ENCODE measurements at regions not wholly inside any gene's neighbourhood (a gene's known extent, or its start where the extent isn't known, plus 50 kb on each side); places are given as distances from the start of the nearest gene placed in this dataset.
A peak's percentile ranks its signal among the peaks of the same experiment; 100 is the strongest.

DNA sequence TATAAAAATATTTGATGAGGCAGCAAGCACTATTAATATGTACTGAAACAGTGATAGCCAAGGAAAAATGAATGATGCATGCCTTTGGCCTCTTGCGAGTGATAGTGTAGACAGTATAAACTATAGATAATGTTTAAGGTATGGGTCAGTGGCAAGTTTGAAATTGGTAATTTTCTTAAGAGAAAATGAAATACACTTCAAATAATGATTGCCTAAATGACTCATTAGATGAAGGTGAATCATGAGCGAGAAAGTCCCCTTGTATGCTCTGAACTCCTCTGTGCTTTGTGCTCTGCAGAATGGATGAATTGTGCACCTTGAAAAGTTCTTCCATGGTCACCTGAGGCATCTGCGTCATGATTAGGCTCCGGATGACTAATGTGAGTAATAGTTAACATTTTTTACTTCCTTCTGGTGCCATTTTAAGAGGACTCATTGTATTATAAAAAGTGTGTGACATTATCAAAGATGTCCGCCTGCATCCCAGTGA, 84.9 kb upstream of the RTL1 start:
- TF ChIP-seq POLR2A (IDR thresholded peaks at IDR 0.05; ENCODE audit: low read length) (no peak), GATA1 (IDR thresholded peaks at IDR 0.05; ENCODE audit: low read depth, low read length) (no peak)
- no peak for DNase-seq

GRCh38 chr14:100988956-100989355, 85.4 kb upstream of the RTL1 start:
- no peak for DNase-seq

DNA sequence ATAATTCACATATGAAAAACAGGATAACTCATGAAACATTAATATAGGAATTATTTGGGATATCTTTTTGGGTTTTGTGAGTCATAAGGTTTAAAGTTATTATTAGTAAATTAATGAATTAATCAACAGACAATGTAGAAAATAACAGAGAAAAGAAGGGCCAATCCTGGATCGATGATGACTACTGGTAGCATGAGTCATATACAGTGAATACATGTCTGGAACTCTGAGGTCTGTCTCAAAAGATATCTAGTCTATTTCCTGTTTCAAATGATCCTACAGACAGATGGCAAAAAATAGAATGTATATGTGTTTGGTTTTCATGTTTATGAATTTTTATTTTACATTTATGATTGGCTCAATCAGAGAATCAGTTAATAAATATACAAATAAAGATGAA, 86.4 kb upstream of the RTL1 start:
- DNase-seq: no peak
- TF ChIP-seq POLR2A (IDR thresholded peaks at IDR 0.05; ENCODE audit: low read length) (no peak), GATA1 (IDR thresholded peaks at IDR 0.05; ENCODE audit: low read depth, low read length) (no peak)

More at GRCh38 chr14:100988956-100989355, 85.4 kb upstream of the RTL1 start:
- TF ChIP-seq POLR2A (IDR thresholded peaks at IDR 0.05; ENCODE audit: low read length) (no peak), GATA1 (IDR thresholded peaks at IDR 0.05; ENCODE audit: low read depth, low read length) (no peak)

DNA sequence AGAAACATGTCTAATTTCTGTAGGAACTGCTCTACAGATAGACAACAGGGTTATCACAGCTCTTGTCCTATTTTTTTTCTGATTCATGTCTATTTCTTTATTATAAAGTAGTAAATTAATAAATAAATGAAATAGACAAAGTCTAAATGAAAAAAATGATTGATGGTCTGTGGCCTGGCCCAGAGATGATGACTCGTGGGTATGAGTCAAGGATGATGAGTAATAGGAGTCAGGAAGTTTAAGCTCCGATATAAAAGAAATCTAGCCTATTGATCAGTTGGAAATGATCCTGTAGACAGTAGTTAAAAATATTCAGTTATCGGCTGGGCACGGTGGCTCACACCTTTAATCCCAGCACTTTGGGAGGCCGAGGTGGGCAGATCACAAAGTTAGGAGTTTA, 90.6 kb upstream of the RTL1 start:
- peak in 1 of 2 experiments; percentile 4 for DNase-seq

GRCh38 chr14:100994756-100995330, 91.3 kb upstream of the RTL1 start:
- TF ChIP-seq POLR2A (IDR thresholded peaks at IDR 0.05; ENCODE audit: low read length) (no peak), GATA1 (IDR thresholded peaks at IDR 0.05; ENCODE audit: low read depth, low read length) (no peak)
- DNase-seq: no peak

More for the DNA sequence above, 90.6 kb upstream of the RTL1 start:
- TF ChIP-seq GATA1 (IDR thresholded peaks at IDR 0.05; ENCODE audit: low read depth, low read length) (no peak), POLR2A (IDR thresholded peaks at IDR 0.05; ENCODE audit: low read length) (no peak)

DNA sequence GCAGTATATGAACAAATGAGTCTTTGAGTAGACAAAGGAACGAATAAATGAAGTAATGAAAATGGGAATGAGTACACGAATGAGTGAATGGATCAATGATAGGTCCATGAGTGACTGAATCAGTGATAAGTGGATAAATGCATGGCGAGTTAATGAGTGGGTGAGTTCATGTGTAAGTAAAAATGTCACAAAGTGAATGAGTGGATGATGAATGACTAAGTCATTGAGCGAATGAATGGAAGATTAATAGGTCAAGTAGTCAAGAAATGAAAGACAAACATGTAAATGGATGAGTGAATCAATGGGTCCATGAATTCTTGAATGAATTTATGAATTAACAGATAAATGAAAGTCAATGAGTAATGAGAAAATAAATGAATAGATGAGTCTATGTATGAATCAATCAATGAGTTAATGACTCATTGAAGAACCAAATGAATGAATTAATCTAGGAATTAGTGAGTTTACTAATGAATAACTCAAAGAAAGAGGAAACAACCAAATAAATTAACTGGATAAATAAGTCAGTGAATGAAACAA, 97.3 kb upstream of the RTL1 start:
- no peak for DNase-seq
- TF ChIP-seq POLR2A (IDR thresholded peaks at IDR 0.05; ENCODE audit: low read length): no peak
- TF ChIP-seq GATA1 (IDR thresholded peaks at IDR 0.05; ENCODE audit: low read depth, low read length): no peak

- TF ChIP-seq GATA1 (IDR thresholded peaks at IDR 0.05; ENCODE audit: low read depth, low read length) (no peak), POLR2A (IDR thresholded peaks at IDR 0.05; ENCODE audit: low read length) (no peak)
- DNase-seq: no peak
Observed at GRCh38 chr14:101001311-101002069, 98.0 kb upstream of the RTL1 start.

DNA sequence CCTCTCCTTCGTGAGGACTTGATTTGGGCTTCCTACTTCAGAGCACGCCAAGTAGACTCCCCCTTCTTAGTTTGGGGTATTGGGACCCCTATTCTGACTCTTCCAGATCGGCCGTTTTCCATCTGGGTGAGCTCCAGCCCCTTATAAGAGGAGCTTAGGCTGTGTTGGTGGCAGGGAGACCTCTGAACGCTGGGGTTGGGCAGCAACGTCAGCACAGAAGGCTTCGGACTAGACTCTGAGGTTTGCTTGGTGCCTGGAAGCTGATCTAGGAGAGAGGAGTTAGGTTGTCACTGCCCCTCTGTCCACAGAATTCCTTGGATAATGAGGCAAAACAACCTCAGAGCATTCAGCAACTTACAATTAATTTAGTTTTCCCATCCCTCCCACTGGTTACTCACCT, 99.2 kb upstream of the RTL1 start:
- no peak for TF ChIP-seq GATA1 (IDR thresholded peaks at IDR 0.05; ENCODE audit: low read depth, low read length)
- no peak for DNase-seq

GRCh38 chr14:101004176-101004575, 100.7 kb upstream of the RTL1 start:
- TF ChIP-seq GATA1 (IDR thresholded peaks at IDR 0.05; ENCODE audit: low read depth, low read length): no peak
- no peak for TF ChIP-seq POLR2A (IDR thresholded peaks at IDR 0.05; ENCODE audit: low read length)
- DNase-seq: no peak

GRCh38 chr14:101004954-101005353, 101.4 kb upstream of the RTL1 start:
- TF ChIP-seq GATA1 (IDR thresholded peaks at IDR 0.05; ENCODE audit: low read depth, low read length): no peak
- TF ChIP-seq POLR2A (IDR thresholded peaks at IDR 0.05; ENCODE audit: low read length): no peak

GRCh38 chr14:101005447-101005846, 101.9 kb upstream of the RTL1 start:
- no peak for TF ChIP-seq POLR2A (IDR thresholded peaks at IDR 0.05; ENCODE audit: low read length)
- no peak for TF ChIP-seq GATA1 (IDR thresholded peaks at IDR 0.05; ENCODE audit: low read depth, low read length)

More at GRCh38 chr14:101004954-101005353, 101.4 kb upstream of the RTL1 start:
- no peak for DNase-seq

GRCh38 chr14:101006008-101006407, 102.5 kb upstream of the RTL1 start:
- no peak for DNase-seq
- TF ChIP-seq GATA1 (IDR thresholded peaks at IDR 0.05; ENCODE audit: low read depth, low read length) (no peak), POLR2A (IDR thresholded peaks at IDR 0.05; ENCODE audit: low read length) (no peak)

More at GRCh38 chr14:101005447-101005846, 101.9 kb upstream of the RTL1 start:
- no peak for DNase-seq

DNA sequence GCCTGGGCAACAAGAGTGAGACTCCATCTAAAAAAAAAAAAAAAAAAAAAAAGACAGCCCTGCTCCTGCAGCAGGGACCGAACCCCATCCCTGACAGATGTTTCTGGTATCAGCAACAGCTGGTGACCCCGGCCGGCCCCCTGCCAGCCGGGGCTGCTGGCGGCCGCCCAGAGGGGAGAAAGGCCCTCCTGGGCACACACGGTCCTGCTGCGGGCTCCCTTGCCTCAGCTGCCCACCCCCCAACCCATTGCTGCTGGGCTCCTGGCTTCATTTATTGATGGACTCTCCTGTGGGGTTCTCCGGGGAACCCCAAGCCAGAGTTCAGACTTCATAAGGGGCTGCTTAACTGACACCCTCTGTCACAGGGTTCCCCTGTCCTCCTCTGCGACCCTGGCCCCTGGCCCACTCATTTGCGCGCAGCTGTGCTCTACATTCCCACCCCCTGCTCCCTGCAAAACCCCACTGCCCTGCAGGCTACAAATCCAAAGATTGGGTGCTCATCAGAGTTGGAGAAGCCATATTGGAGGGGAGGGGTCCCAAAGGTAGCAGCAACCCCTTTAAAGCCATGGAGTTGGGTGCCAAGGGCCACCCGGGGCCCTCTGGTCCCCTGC, 103.6 kb upstream of the RTL1 start:
- DNase-seq: no peak
- TF ChIP-seq GATA1 (IDR thresholded peaks at IDR 0.05; ENCODE audit: low read depth, low read length): no peak
- TF ChIP-seq POLR2A (IDR thresholded peaks at IDR 0.05; ENCODE audit: low read length): no peak

DNA sequence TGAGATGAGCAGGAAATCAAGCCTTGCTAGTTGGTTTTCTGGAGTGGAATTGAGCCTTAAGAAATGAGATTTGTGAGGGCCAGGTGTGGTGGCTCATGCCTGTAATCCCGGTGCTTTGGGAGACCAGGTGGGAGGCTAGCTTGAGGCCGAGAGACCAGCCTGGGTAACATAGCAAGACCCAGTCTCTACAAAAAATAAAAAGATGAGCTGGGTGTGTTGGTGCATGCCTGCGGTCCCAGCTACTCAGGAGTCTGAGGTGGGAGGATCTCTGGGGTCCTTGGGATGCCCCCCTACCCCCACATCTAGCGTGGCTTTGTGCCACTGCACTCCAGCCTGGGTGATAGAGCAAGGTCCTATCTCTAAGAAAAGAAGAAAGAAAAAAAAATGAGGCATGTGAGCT, 104.2 kb upstream of the RTL1 start:
- DNase-seq: no peak
- TF ChIP-seq POLR2A (IDR thresholded peaks at IDR 0.05; ENCODE audit: low read length) (no peak), GATA1 (IDR thresholded peaks at IDR 0.05; ENCODE audit: low read depth, low read length) (no peak)
